ENCODE measurements at regions not wholly inside any gene's neighbourhood (a gene's known extent, or its start where the extent isn't known, plus 50 kb on each side); places are given as distances from the start of the nearest gene placed in this dataset.

- intact Hi-C loops (cut with micrococcal nuclease; ENCODE audit: unreplicated experiment) (no loop called here), in situ Hi-C loops (cut with HindIII; ENCODE audit: low pct_unique_long_range_greater_than_20kb, low sequenced_read_pairs) (no loop called here)
- Histone ChIP-seq H3K27ac (ENCODE audit: low read length) (no peak overlapping the region), H3K36me3 (ENCODE audit: control insufficient read depth, insufficient read depth, low read length) (no peaks in the 10 kb centered on the region), H3K27me3 (ENCODE audit: control insufficient read depth, insufficient read depth, low read length) (no peaks in the 10 kb centered on the region), H3K4me3 (ENCODE audit: low read depth in 2 of 2, low read length in 2 of 2) (no peak overlapping the region), H3K4me1 (ENCODE audit: control insufficient read depth, insufficient read depth, low read length) (no peaks in the 10 kb centered on the region), H3K9me3 (ENCODE audit: control insufficient read depth, insufficient read depth, low read depth, low read length) (no peaks in the 10 kb centered on the region)
- ATAC-seq (no peak), DNase-seq (ENCODE audit: low read depth, low spot score) (no peak)
- no TSS peak for BruUV-seq (replicated peaks)
- TF ChIP-seq SIN3A (IDR thresholded peaks at IDR 0.05; ENCODE audit: borderline replicate concordance, insufficient read depth, low read depth, low read length) (no peak), TCF7L2 (IDR thresholded peaks at IDR 0.05; ENCODE audit: low read depth, low read length) (no peak), REST (IDR thresholded peaks at IDR 0.05; ENCODE audit: insufficient read depth in 1 of 2, low read depth in 2 of 2, low read length in 1 of 2) (no peak), CTCF (IDR thresholded peaks at IDR 0.05) (no peak), POLR2AphosphoS5 (IDR thresholded peaks at IDR 0.05; ENCODE audit: low read depth, low read length) (no peak)
- CTCF ChIA-PET, result no interaction called here
- POLR2A ChIA-PET, result no interaction called here
These were observed 168.4 kb upstream of the STARD13 start for GRCh38 chr13:33453936-33454335.

DNA sequence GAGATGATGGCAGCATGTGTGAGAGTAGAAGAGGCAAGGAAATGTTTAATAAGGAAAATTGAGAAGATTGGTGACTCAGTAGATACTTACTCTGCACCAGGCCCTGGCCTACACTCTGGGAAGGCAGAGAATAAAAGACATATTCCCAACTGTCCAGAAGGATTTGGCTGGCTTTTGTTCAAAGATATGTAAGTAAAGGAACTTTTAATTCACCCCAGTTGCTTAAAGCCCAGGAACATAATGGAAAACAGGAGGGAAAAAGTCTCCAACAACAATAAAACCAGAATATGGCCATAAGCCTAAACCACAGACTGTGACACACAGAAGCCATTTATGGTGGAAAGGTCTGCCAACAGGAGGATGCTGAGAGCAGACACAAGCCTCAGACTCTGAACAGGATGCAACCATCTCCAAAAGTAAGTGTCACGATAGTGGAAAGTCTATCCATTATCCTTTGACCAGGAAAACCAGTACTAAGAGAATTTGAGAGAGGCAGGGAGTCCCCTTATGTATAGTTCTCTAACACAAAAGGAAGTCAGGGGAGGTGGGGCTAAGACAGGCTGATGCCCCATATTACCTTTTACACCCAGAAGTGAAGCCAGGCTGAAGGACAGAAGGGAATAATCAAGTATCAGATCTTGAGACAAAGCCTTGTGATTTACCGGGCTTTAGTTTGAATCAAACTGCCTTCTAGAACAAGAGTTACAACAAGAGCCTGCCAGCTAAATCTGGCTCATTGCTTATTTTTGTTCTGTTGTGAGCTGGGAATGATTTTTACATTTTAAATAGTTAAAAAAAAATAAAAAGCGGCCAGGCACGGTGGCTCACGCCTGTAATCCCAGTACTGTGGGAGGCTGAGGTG lies 169.5 kb upstream of the STARD13 start:
- ATAC-seq (no peak), DNase-seq (ENCODE audit: low read depth, low spot score) (no peak)
- ChIA-PET CTCF (no interaction called here), POLR2A (no interaction called here)
- no TSS peak for BruUV-seq (replicated peaks)
- Histone ChIP-seq H3K27me3 (ENCODE audit: control insufficient read depth, insufficient read depth, low read length) (no peaks in the 10 kb centered on the region), H3K36me3 (ENCODE audit: control insufficient read depth, insufficient read depth, low read length) (no peaks in the 10 kb centered on the region), H3K27ac (ENCODE audit: low read length) (no peak overlapping the region), H3K4me1 (ENCODE audit: control insufficient read depth, insufficient read depth, low read length) (no peaks in the 10 kb centered on the region), H3K9me3 (ENCODE audit: control insufficient read depth, insufficient read depth, low read depth, low read length) (no peaks in the 10 kb centered on the region), H3K4me3 (ENCODE audit: low read depth in 2 of 2, low read length in 2 of 2) (no peak overlapping the region)
- in situ Hi-C loops (cut with HindIII; ENCODE audit: low pct_unique_long_range_greater_than_20kb, low sequenced_read_pairs) (no loop called here), intact Hi-C loops (cut with micrococcal nuclease; ENCODE audit: unreplicated experiment) (no loop called here)
- TF ChIP-seq REST (IDR thresholded peaks at IDR 0.05; ENCODE audit: insufficient read depth in 1 of 2, low read depth in 2 of 2, low read length in 1 of 2) (no peak), POLR2AphosphoS5 (IDR thresholded peaks at IDR 0.05; ENCODE audit: low read depth, low read length) (no peak), CTCF (IDR thresholded peaks at IDR 0.05) (no peak), TCF7L2 (IDR thresholded peaks at IDR 0.05; ENCODE audit: low read depth, low read length) (no peak), SIN3A (IDR thresholded peaks at IDR 0.05; ENCODE audit: borderline replicate concordance, insufficient read depth, low read depth, low read length) (no peak)

Measured in Panc1 (cell line).